SK-N-SH (cell line): ENCODE measurements at regions not wholly inside any gene's neighbourhood (a gene's known extent, or its start where the extent isn't known, plus 50 kb on each side); places are given as distances from the start of the nearest gene placed in this dataset.

Experiments used
- CTCF ChIA-PET: fragments of 300-600, 350-600 bp; formaldehyde crosslinking; extraction: SDS; loops from one replicate; lab custom pipeline; 2021; lab: Yijun Ruan, JAX
- POLR2A ChIA-PET: fragments of 350-600 bp; sonication (Branson Sonifier 250); formaldehyde crosslinking; extraction: SDS; loops from one replicate; lab custom pipeline; 2020; ENCODE audit warnings: antibody characterized with exemption, inconsistent platforms; lab: Yijun Ruan, JAX
- DNase-seq: peaks from one replicate; pipeline ENCODE4 v3.0.0; 2012
- H2AFZ ChIP-seq: fragments of 200-600 bp; sonication (generic); 2 replicates; pipeline ENCODE4 v1.8.1; 2016; ENCODE audit warnings: antibody characterized with exemption, mild to moderate bottlenecking, low read depth
- H3F3A ChIP-seq: fragments of 200-600 bp; sonication (generic); replicated peaks from 2 replicates; pipeline ENCODE3; 2016; ENCODE audit warnings: antibody characterized with exemption, mild to moderate bottlenecking; ENCODE audit not compliant: insufficient read depth
- H3K27ac ChIP-seq, 2 experiments: fragments of 200-500 bp in 1 of 2; fragments of 200-600 bp in 1 of 2; sonication (Bioruptor generic) in 1 of 2; sonication (generic), shearing (Covaris generic) in 1 of 2; 2 replicates each; pipeline versions ENCODE4 v1.5.1 to v1.6.1; 2014 to 2016; ENCODE audit warnings: low read depth in 2 of 2, inconsistent platforms in 1 of 2, low read length in 1 of 2, mild to moderate bottlenecking in 1 of 2, mixed read lengths in 1 of 2
- H3K27me3 ChIP-seq: fragments of 200-600 bp; sonication (generic), shearing (Covaris generic); 2 replicates; pipeline ENCODE4 v1.6.1; 2016; ENCODE audit warnings: mixed run types; ENCODE audit not compliant: insufficient read depth
- H3K36me3 ChIP-seq, 2 experiments: fragments of 200-500 bp in 1 of 2; fragments of 200-600 bp in 1 of 2; sonication (Bioruptor generic) in 1 of 2; sonication (generic) in 1 of 2; replicated peaks in 1 of 2; 2 replicates each; pipeline versions ENCODE3 to v1.5.1; 2014 to 2016; ENCODE audit warnings: low read length in 1 of 2, mild to moderate bottlenecking in 1 of 2; ENCODE audit not compliant: insufficient read depth in 2 of 2, control insufficient read depth in 1 of 2
- H3K4me1 ChIP-seq, 2 experiments: fragments of 200-500 bp in 1 of 2; fragments of 200-600 bp in 1 of 2; sonication (Bioruptor generic) in 1 of 2; sonication (generic), shearing (Covaris generic) in 1 of 2; 2 replicates each; pipeline versions ENCODE4 v1.5.1 to v1.6.1; 2014 to 2016; ENCODE audit warnings: low read depth in 1 of 2, low read length in 1 of 2, mixed run types in 1 of 2; ENCODE audit not compliant: insufficient read depth in 2 of 2, control insufficient read depth in 1 of 2
- H3K4me2 ChIP-seq: fragments of 200-600 bp; sonication (generic), shearing (Covaris generic); 2 replicates; pipeline ENCODE4 v1.6.1; 2017; ENCODE audit warnings: mixed run types
- H3K4me3 ChIP-seq, 2 experiments: fragments of 200-500 bp in 1 of 2; fragments of 200-600 bp in 1 of 2; sonication (Bioruptor generic) in 1 of 2; sonication (generic), shearing (Covaris generic) in 1 of 2; 2 replicates each; pipeline versions ENCODE4 v1.5.1 to v1.8.1; 2014 to 2016; ENCODE audit warnings: low read depth in 2 of 2, inconsistent platforms in 1 of 2, low read length in 1 of 2, mild to moderate bottlenecking in 1 of 2, mixed read lengths in 1 of 2, moderate library complexity in 1 of 2
- H3K79me2 ChIP-seq: fragments of 200-600 bp; sonication (generic); 2 replicates; pipeline ENCODE4 v1.8.1; 2017; ENCODE audit warnings: mild to moderate bottlenecking; ENCODE audit not compliant: insufficient read depth
- H3K9ac ChIP-seq: fragments of 200-600 bp; sonication (generic); 2 replicates; pipeline ENCODE4 v1.6.1; 2017; ENCODE audit warnings: mixed run types
- H3K9me2 ChIP-seq: fragments of 200-600 bp; sonication (generic); 2 replicates; pipeline ENCODE4 v1.6.1; 2017; ENCODE audit warnings: mixed run types
- H3K9me3 ChIP-seq: fragments of 200-600 bp; sonication (generic); 2 replicates; pipeline ENCODE4 v1.6.1; 2017; ENCODE audit warnings: mixed run types, mild to moderate bottlenecking, moderate library complexity
- H4K20me1 ChIP-seq: fragments of 200-600 bp; sonication (generic); 2 replicates; pipeline ENCODE4 v1.6.1; 2017; ENCODE audit warnings: mild to moderate bottlenecking, mixed run types; ENCODE audit not compliant: insufficient read depth
- CHD2 ChIP-seq: fragments of 150-350 bp; IDR thresholded peaks from 2 replicates; pipeline ENCODE4 v1.6.1; 2018; ENCODE audit warnings: low read length; ENCODE audit not compliant: partially characterized antibody
- EP300 ChIP-seq, 2 experiments: IDR thresholded peaks; 2 replicates each; pipeline versions ENCODE4 v1.4.0 to v1.6.1; 2012; ENCODE audit warnings: borderline replicate concordance in 1 of 2, low read depth in 1 of 2, low read length in 1 of 2
- GABPA ChIP-seq: IDR thresholded peaks from 2 replicates; pipeline ENCODE4 v1.4.0; 2012; ENCODE audit warnings: low read depth, mild to moderate bottlenecking
- GATA2 ChIP-seq: sonication (generic); formaldehyde crosslinking; IDR thresholded peaks from 2 replicates; pipeline ENCODE4 v1.5.0; 2020; ENCODE audit warnings: mild to moderate bottlenecking, missing genetic modification reagents
- NFIC ChIP-seq: IDR thresholded peaks from 2 replicates; pipeline ENCODE4 v1.4.0; 2012; ENCODE audit warnings: borderline replicate concordance
- NRF1 ChIP-seq: IDR thresholded peaks from 2 replicates; pipeline ENCODE4 v1.6.1; 2012; ENCODE audit warnings: low read depth, mild to moderate bottlenecking, low read length
- RXRA ChIP-seq: IDR thresholded peaks from 2 replicates; pipeline ENCODE4 v1.4.0; 2012; ENCODE audit warnings: low read depth, mild to moderate bottlenecking, borderline replicate concordance
- TEAD4 ChIP-seq: IDR thresholded peaks from 2 replicates; pipeline ENCODE4 v1.4.0; 2012; ENCODE audit warnings: mild to moderate bottlenecking, borderline replicate concordance; ENCODE audit not compliant: insufficient read depth
- WGBS: methylation state at CpG from one replicate; pipeline ENCODE4 v1.1.6; 2017; ENCODE audit warnings: low lambda C conversion rate; 5-methylcytosine and 5-hydroxymethylcytosine counted together
- TF ChIP-seq, protein P1 (sequence below): IDR thresholded peaks from 2 replicates; pipeline ENCODE4 v1.4.0; 2012; ENCODE audit warnings: low read depth, borderline replicate concordance
- TF ChIP-seq, protein P2 (sequence below): IDR thresholded peaks from 2 replicates; pipeline ENCODE4; 2012
- TF ChIP-seq, protein P3 (sequence below): IDR thresholded peaks from 2 replicates; pipeline ENCODE4 v1.4.0; 2012; ENCODE audit warnings: low read depth, borderline replicate concordance
- TF ChIP-seq, protein P4 (sequence below): IDR thresholded peaks from 2 replicates; pipeline ENCODE4 v1.4.0; 2012; ENCODE audit warnings: low read depth

- H2AFZ ChIP-seq, result no peak overlapping the region
- H3K9ac ChIP-seq, result no peak overlapping the region
- DNase-seq, result no peak
- no peaks in the 10 kb centered on the region for H3K9me3 ChIP-seq
- no peak overlapping the region for H3K27ac ChIP-seq
- ChIA-PET CTCF (interaction anchor here (0.5 to 4.0 kb wide), 6 partner anchors 9 to 639 kb away, joined by 3 to 38 read pairs (median 3); no protein-coding TSS in a partner anchor), POLR2A (no interaction called here)
- H3K4me3 ChIP-seq, result no peak overlapping the region
- no peaks in the 10 kb centered on the region for H4K20me1 ChIP-seq
- H3K4me2 ChIP-seq, result no peak overlapping the region
- no peaks in the 10 kb centered on the region for H3K27me3 ChIP-seq
- TF ChIP-seq GABPA (no peak), RXRA (no peak), GATA2 (CRISPR knock-in tag) (no peak), EP300 (IDR thresholded peaks at IDR 0.05; ENCODE audit: borderline replicate concordance in 1 of 2, low read depth in 1 of 2, low read length in 1 of 2) (no peak), CHD2 (no peak), TEAD4 (no peak), NFIC (no peak), NRF1 (no peak)
- TF ChIP-seq, protein P1, sequence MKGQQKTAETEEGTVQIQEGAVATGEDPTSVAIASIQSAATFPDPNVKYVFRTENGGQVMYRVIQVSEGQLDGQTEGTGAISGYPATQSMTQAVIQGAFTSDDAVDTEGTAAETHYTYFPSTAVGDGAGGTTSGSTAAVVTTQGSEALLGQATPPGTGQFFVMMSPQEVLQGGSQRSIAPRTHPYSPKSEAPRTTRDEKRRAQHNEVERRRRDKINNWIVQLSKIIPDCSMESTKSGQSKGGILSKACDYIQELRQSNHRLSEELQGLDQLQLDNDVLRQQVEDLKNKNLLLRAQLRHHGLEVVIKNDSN, result no peak
- TF ChIP-seq, protein P2, sequence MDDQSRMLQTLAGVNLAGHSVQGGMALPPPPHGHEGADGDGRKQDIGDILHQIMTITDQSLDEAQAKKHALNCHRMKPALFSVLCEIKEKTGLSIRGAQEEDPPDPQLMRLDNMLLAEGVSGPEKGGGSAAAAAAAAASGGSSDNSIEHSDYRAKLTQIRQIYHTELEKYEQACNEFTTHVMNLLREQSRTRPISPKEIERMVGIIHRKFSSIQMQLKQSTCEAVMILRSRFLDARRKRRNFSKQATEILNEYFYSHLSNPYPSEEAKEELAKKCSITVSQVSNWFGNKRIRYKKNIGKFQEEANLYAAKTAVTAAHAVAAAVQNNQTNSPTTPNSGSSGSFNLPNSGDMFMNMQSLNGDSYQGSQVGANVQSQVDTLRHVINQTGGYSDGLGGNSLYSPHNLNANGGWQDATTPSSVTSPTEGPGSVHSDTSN, result no peak
- TF ChIP-seq, protein P3, sequence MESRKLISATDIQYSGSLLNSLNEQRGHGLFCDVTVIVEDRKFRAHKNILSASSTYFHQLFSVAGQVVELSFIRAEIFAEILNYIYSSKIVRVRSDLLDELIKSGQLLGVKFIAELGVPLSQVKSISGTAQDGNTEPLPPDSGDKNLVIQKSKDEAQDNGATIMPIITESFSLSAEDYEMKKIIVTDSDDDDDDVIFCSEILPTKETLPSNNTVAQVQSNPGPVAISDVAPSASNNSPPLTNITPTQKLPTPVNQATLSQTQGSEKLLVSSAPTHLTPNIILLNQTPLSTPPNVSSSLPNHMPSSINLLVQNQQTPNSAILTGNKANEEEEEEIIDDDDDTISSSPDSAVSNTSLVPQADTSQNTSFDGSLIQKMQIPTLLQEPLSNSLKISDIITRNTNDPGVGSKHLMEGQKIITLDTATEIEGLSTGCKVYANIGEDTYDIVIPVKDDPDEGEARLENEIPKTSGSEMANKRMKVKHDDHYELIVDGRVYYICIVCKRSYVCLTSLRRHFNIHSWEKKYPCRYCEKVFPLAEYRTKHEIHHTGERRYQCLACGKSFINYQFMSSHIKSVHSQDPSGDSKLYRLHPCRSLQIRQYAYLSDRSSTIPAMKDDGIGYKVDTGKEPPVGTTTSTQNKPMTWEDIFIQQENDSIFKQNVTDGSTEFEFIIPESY, result no peak
- TF ChIP-seq, protein P4, sequence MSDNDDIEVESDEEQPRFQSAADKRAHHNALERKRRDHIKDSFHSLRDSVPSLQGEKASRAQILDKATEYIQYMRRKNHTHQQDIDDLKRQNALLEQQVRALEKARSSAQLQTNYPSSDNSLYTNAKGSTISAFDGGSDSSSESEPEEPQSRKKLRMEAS, result no peak
- TF ChIP-seq, all 33 proteins: peak for 0
- Histone ChIP-seq H3K4me1 (peaks cover 0 to 3% of the 10 kb centered on the region in 2 experiments; a peak in 2 of 4 replicates), H3K79me2 (no peaks in the 10 kb centered on the region), H3F3A (no peaks in the 10 kb centered on the region), H3K36me3 (no peaks in the 10 kb centered on the region), H3K9me2 (no peaks in the 10 kb centered on the region)
- 51% methylated on average over 6 of the region's 6 CpGs for WGBS
These were observed 91.1 kb upstream of the NOL4 start for GRCh38 chr18:34315591-34316352.
